ENCODE measurements at regions not wholly inside any gene's neighbourhood (a gene's known extent, or its start where the extent isn't known, plus 50 kb on each side); places are given as distances from the start of the nearest gene placed in this dataset.
"Not testable (repeated sequence)": the region's sequence is repeated elsewhere in the genome, so short reads cannot be mapped to it uniquely, and the experiment has no call there.

- DNase-seq, result no peak
Measured at GRCh38 chr13:53101883-53102282, 73.3 kb downstream of the OLFM4 start.

- DNase-seq, result no peak
Measured at GRCh38 chr13:53104136-53104535, 75.5 kb downstream of the OLFM4 start.

- no peak for DNase-seq
Measured at GRCh38 chr13:53105477-53105876, 76.9 kb downstream of the OLFM4 start.

- no peak for DNase-seq
Measured at GRCh38 chr13:53105890-53106289, 77.3 kb downstream of the OLFM4 start.

GRCh38 chr13:53110181-53110580, 81.6 kb downstream of the OLFM4 start:
- DNase-seq, result no peak

GRCh38 chr13:53110614-53111013, 82.0 kb downstream of the OLFM4 start:
- no peak for DNase-seq

- no peak for DNase-seq
Measured at GRCh38 chr13:53112522-53112921, 83.9 kb downstream of the OLFM4 start.

GRCh38 chr13:53117048-53117447, 88.4 kb downstream of the OLFM4 start:
- DNase-seq, result not testable (repeated sequence)

GRCh38 chr13:53121131-53121773, 92.6 kb downstream of the OLFM4 start:
- no peak for DNase-seq

- no peak for DNase-seq
Measured at GRCh38 chr13:53121919-53122318, 93.3 kb downstream of the OLFM4 start.

GRCh38 chr13:53123536-53123935, 94.9 kb downstream of the OLFM4 start:
- no peak for DNase-seq

GRCh38 chr13:53124623-53125022, 96.0 kb downstream of the OLFM4 start:
- no peak for DNase-seq

GRCh38 chr13:53126841-53127245, 98.2 kb downstream of the OLFM4 start:
- DNase-seq, result no peak

GRCh38 chr13:53127373-53127772, 98.8 kb downstream of the OLFM4 start:
- DNase-seq, result no peak

GRCh38 chr13:53129864-53130393, 101.3 kb downstream of the OLFM4 start:
- DNase-seq, result no peak

- DNase-seq, result no peak
Measured at GRCh38 chr13:53131361-53131760, 102.7 kb downstream of the OLFM4 start.

- DNase-seq, result no peak
Measured at GRCh38 chr13:53135301-53135700, 106.7 kb downstream of the OLFM4 start.

GRCh38 chr13:53136554-53137215, 108.1 kb downstream of the OLFM4 start:
- no peak for DNase-seq

- no peak for DNase-seq
Measured at GRCh38 chr13:53137779-53138178, 109.2 kb downstream of the OLFM4 start.

- DNase-seq, result no peak
Measured at GRCh38 chr13:53138376-53139036, 109.9 kb downstream of the OLFM4 start.

- DNase-seq, result no peak
Measured at GRCh38 chr13:53141336-53141735, 112.7 kb downstream of the OLFM4 start.

- DNase-seq, result no peak
Measured at GRCh38 chr13:53142306-53142705, 113.7 kb downstream of the OLFM4 start.

GRCh38 chr13:53143757-53144339, 115.2 kb downstream of the OLFM4 start:
- no peak for DNase-seq

GRCh38 chr13:53144826-53145225, 116.2 kb downstream of the OLFM4 start:
- no peak for DNase-seq

Data from GF-D8 (cell line).